K562 (cell line): ENCODE measurements at regions not wholly inside any gene's neighbourhood (a gene's known extent, or its start where the extent isn't known, plus 50 kb on each side); places are given as distances from the start of the nearest gene placed in this dataset.

ENCODE experiments used
- ATAC-seq: fragments of 200-7000 bp; cut with Tn5 transposase; 3 replicates; pipeline ENCODE4 v1.9.1; 2020; ENCODE audit warnings: moderate library complexity
- BruUV-seq: library from RNA; stranded (reverse); fragments of 400-500 nt; replicated peaks from 2 replicates; lab custom pipeline; 2021; lab: Mats Ljungman, UMichigan
- CTCF ChIA-PET: fragments of 300-600 bp; formaldehyde crosslinking; extraction: SDS; loops from one replicate; lab custom pipeline; 2021; ENCODE audit warnings: low intra/inter-chr PET ratio; lab: Yijun Ruan, JAX
- POLR2A ChIA-PET: fragments of 300-600, 350-650 bp; sonication (Branson Sonifier 250); formaldehyde crosslinking; extraction: SDS; loops from one replicate; lab custom pipeline; 2021; ENCODE audit warnings: antibody characterized with exemption, inconsistent platforms; lab: Yijun Ruan, JAX
- DNase-seq, 4 experiments: peaks; one replicate each; pipeline versions ENCODE4 v3.0.0 to v3.0.0-alpha.2; 2011 to 2018; ENCODE audit warnings: low spot score in 3 of 4, mixed read lengths in 3 of 4; ENCODE audit errors: extremely low read depth in 1 of 4
- FAIRE-seq: peaks from 2 replicates; lab custom pipeline; 2011; peaks lifted over from hg19 to GRCh38; lab: Jason Lieb, UNC
- H2AFZ ChIP-seq: 2 replicates; pipeline ENCODE4 v1.6.0; 2011; ENCODE audit warnings: low read depth, low read length, control low read depth, inconsistent platforms
- H3K27ac ChIP-seq: fragments of 200-600 bp; 3 replicates; pipeline ENCODE4 v1.8.0; 2011; ENCODE audit warnings: low read depth, mild to moderate bottlenecking, control low read depth, inconsistent platforms, low read length, moderate library complexity, mixed read lengths; ENCODE audit errors: extremely low read depth
- H3K27me3 ChIP-seq, 2 experiments: fragments of 300-600 bp in 1 of 2; 2 replicates in 1 of 2; 3 replicates in 1 of 2; pipeline versions ENCODE4 v1.6.0 to v1.8.0; 2011; ENCODE audit warnings: inconsistent platforms in 2 of 2, low read length in 2 of 2, mild to moderate bottlenecking in 1 of 2, mixed read lengths in 1 of 2, moderate library complexity in 1 of 2; ENCODE audit not compliant: control insufficient read depth in 2 of 2, insufficient read depth in 2 of 2
- H3K36me3 ChIP-seq: fragments of 300-600 bp; 3 replicates; pipeline ENCODE4 v1.8.0; 2011; ENCODE audit warnings: mild to moderate bottlenecking, low read length, inconsistent platforms; ENCODE audit not compliant: control insufficient read depth, insufficient read depth
- H3K4me1 ChIP-seq, 2 experiments: fragments of 200-600 bp in 1 of 2; replicated peaks in 1 of 2; 2 replicates in 1 of 2; 3 replicates in 1 of 2; pipeline versions ENCODE4 v1.5.1 to v1.8.0; 2011; ENCODE audit warnings: inconsistent platforms in 2 of 2, low read length in 2 of 2, mild to moderate bottlenecking in 1 of 2, mixed read lengths in 1 of 2, moderate library complexity in 1 of 2; ENCODE audit not compliant: control insufficient read depth in 2 of 2, insufficient read depth in 2 of 2
- H3K4me2 ChIP-seq: 2 replicates; pipeline ENCODE4 v1.6.1; 2011; ENCODE audit warnings: low read length, control low read depth, inconsistent platforms, mixed read lengths; ENCODE audit not compliant: insufficient read depth
- H3K4me3 ChIP-seq: fragments of 200-600 bp; sonication (generic), shearing (Covaris generic); 2 replicates; pipeline ENCODE4 v1.5.1; 2016; ENCODE audit warnings: control low read depth, inconsistent platforms
- H3K79me2 ChIP-seq: fragments of 200-600 bp; 3 replicates; pipeline ENCODE4 v1.8.0; 2011; ENCODE audit warnings: low read length, inconsistent platforms; ENCODE audit not compliant: control insufficient read depth, insufficient read depth
- H3K9ac ChIP-seq, 2 experiments: 2 replicates each; pipeline versions ENCODE4 v1.6.0 to v1.6.1; 2011; ENCODE audit warnings: low read depth in 2 of 2, low read length in 2 of 2, control low read depth in 1 of 2, inconsistent platforms in 1 of 2, mild to moderate bottlenecking in 1 of 2, mixed read lengths in 1 of 2; ENCODE audit not compliant: insufficient read depth in 1 of 2
- H3K9me1 ChIP-seq: one replicate; pipeline ENCODE4 v1.6.0; 2011; ENCODE audit warnings: inconsistent platforms, mild to moderate bottlenecking, low read length, moderate library complexity; ENCODE audit not compliant: control insufficient read depth, insufficient read depth
- H3K9me3 ChIP-seq: replicated peaks from 2 replicates; pipeline ENCODE4 v1.5.1; 2011; ENCODE audit warnings: low read depth, low read length, inconsistent platforms; ENCODE audit not compliant: control insufficient read depth, insufficient read depth
- H4K20me1 ChIP-seq: replicated peaks from 2 replicates; pipeline ENCODE4 v1.6.1; 2011; ENCODE audit warnings: low read length, inconsistent platforms, mixed read lengths; ENCODE audit not compliant: control insufficient read depth, insufficient read depth
- CHD4 ChIP-seq: fragments of 200-600 bp; sonication (generic); IDR thresholded peaks from 3 replicates; pipeline ENCODE4 v1.6.1; 2012; ENCODE audit warnings: low read depth, mild to moderate bottlenecking, mixed read lengths, low read length, inconsistent platforms; ENCODE audit not compliant: insufficient read depth, insufficient replicate concordance, poor library complexity, severe bottlenecking
- CREM ChIP-seq: IDR thresholded peaks from 2 replicates; pipeline ENCODE4 v1.6.1; 2014; ENCODE audit warnings: antibody characterized with exemption, low read depth
- HDAC6 ChIP-seq: IDR thresholded peaks from 2 replicates; pipeline ENCODE4 v1.6.1; 2012; ENCODE audit warnings: low read depth, mild to moderate bottlenecking, control low read depth, inconsistent platforms, low read length, moderate library complexity
- JUNB ChIP-seq: fragments of 450-650 bp; formaldehyde crosslinking; conservative IDR thresholded peaks from 2 replicates; pipeline ENCODE4 v1.4.0; 2020; ENCODE audit warnings: mild to moderate bottlenecking
- NR3C1 ChIP-seq: sonication (generic); formaldehyde crosslinking; IDR thresholded peaks from 2 replicates; pipeline ENCODE4 v1.8.1; 2022; ENCODE audit warnings: missing genetic modification reagents
- PCBP2 ChIP-seq: fragments of 200-400 bp; formaldehyde crosslinking; IDR thresholded peaks from 2 replicates; pipeline ENCODE4 v1.6.1; 2018; ENCODE audit warnings: low read length, low read depth, mild to moderate bottlenecking, moderate library complexity; ENCODE audit not compliant: poor library complexity, severe bottlenecking
- PHTF2 ChIP-seq: fragments of 250-450 bp; sonication (Bioruptor Pico); IDR thresholded peaks from 2 replicates; pipeline ENCODE4 v1.5.0; 2021; ENCODE audit warnings: mild to moderate bottlenecking
- POLR2AphosphoS2 ChIP-seq: IDR thresholded peaks from 2 replicates; pipeline ENCODE4 v1.6.1; 2012; ENCODE audit warnings: low read length, improper control_type of control experiment
- PURB ChIP-seq: sonication (generic); formaldehyde crosslinking; IDR thresholded peaks from 2 replicates; pipeline ENCODE4 v1.9.0; 2021; ENCODE audit warnings: low read depth, mild to moderate bottlenecking, missing genetic modification reagents
- WGBS: fragments of 100-300 bp; shearing (Covaris generic); methylation state at CpG from one replicate; pipeline ENCODE4 v1.1.6; 2016; ENCODE audit warnings: low coverage, mixed read lengths; ENCODE audit not compliant: insufficient coverage; ENCODE audit errors: missing lambda C conversion rate; 5-methylcytosine and 5-hydroxymethylcytosine counted together
- in situ Hi-C: fragments of 300-500 bp; cut with MboI; formaldehyde crosslinking; loops from 4 replicates; pipeline ENCODE4 v1.15.0; 2018; ENCODE audit warnings: inconsistent platforms, mixed read lengths
- intact Hi-C: fragments of 100-400 bp; cut with micrococcal nuclease; formaldehyde crosslinking; loops from 2 replicates; pipeline ENCODE4 v1.14.2; 2022
- TF ChIP-seq, protein P1 (sequence below), 2 experiments: fragments of 450-650 bp in 1 of 2; sonication (generic) in 1 of 2; formaldehyde crosslinking in 1 of 2; IDR thresholded peaks in 1 of 2; conservative IDR thresholded peaks in 1 of 2; 2 replicates each; pipeline versions ENCODE4 v1.6.1 to v1.8.1; 2016 to 2023; ENCODE audit warnings: mild to moderate bottlenecking in 2 of 2, moderate library complexity in 2 of 2, inconsistent platforms in 1 of 2, missing genetic modification reagents in 1 of 2
- TF ChIP-seq, protein P2 (sequence below): fragments of 250-450 bp; sonication (Bioruptor Pico); IDR thresholded peaks from 2 replicates; pipeline ENCODE4 v1.5.1; 2021; ENCODE audit warnings: mild to moderate bottlenecking
- TF ChIP-seq, protein P3 (sequence below): fragments of 250-450 bp; sonication (Bioruptor Pico); IDR thresholded peaks from 2 replicates; pipeline ENCODE4 v1.5.0; 2021; ENCODE audit warnings: mild to moderate bottlenecking, borderline replicate concordance

DNA sequence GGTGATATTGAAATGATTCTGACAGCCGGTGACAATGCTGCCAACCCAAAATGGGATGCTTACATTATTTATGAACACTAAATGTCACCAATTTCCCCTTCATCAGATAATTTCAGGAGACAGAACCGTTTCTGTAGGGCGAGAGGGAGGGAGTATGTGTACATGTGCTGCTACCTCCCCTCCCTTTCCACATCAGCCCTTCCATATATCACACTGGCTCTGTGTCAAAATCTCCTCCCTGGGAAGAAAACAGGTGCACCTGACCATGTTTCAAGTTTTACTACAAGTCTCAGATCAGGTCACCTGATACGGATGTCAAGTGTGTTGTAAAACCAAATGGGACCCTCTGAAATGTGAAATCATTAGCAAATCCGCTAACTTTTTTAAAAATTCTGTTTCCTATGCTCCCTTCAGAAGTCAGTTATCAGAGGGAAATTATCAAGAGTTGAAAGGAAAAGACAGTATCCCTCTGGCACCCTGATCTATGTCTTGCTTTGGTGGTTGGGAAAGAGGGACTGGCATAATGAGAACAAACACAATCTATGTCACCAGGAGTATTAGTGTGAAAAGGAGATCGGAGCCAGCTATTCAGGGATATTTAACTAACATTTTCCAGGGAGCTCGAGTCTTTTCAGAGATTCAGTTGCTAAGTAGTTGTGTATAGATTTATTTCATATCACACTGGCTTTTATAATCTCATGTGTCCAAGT is 1002.3 kb upstream of the CDH8 start (continued):
- TF ChIP-seq, protein P1, sequence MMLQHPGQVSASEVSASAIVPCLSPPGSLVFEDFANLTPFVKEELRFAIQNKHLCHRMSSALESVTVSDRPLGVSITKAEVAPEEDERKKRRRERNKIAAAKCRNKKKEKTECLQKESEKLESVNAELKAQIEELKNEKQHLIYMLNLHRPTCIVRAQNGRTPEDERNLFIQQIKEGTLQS (IDR thresholded peaks at IDR 0.05), result no peak
- TF ChIP-seq, protein P1 (CRISPR knock-in tag; conservative IDR thresholded peaks at IDR 0.05), result no peak
- no peak for TF ChIP-seq PURB (CRISPR knock-in tag)
- TF ChIP-seq PCBP2, result no peak
- no peak for TF ChIP-seq PHTF2 (CRISPR knock-in tag)
- no peak for TF ChIP-seq HDAC6
- TF ChIP-seq JUNB (CRISPR knock-in tag), result no peak
- TF ChIP-seq, all 486 proteins: peak for 0

DNA sequence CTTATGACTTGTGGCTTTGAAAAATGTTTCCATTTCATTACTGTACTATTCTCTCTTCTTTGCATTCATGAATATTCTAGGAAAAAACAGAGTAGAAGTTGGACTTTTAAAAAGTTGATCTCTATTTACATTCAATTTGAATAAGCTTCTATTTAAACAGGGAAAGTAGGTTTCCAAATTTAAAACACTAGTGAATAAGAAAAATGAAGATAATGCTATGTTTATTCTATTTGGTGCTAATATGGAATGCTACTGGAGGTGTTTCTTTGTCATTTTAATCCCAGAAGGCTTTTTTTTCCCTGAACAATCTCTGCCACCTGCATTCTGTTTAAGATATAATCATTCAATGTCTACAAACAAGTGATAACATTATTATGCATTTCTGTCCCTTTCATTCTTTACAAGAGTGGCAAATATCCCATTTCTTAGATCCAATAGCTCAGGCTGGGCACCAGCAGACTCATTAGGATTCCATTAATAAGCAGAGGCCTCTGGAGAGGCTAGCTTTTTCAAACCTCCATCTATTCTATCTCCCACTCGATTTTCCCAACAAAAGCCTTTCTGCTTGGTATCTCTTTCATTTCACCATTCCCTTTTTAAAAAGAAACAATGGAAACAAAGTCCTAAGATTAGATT is 1001.6 kb upstream of the CDH8 start:
- WGBS, result 8% methylated on average over 1 of the region's 1 CpG
- Histone ChIP-seq H3K9me1 (no peaks in the 10 kb centered on the region), H3K79me2 (no peaks in the 10 kb centered on the region), H3K4me3 (no peak overlapping the region), H3K9ac (no peak overlapping the region), H3K4me2 (no peak overlapping the region), H3K4me1 (no peaks in the 10 kb centered on the region), H3K9me3 (no peaks in the 10 kb centered on the region), H4K20me1 (no peaks in the 10 kb centered on the region), H3K27ac (no peak overlapping the region), H3K36me3 (no peaks in the 10 kb centered on the region), H3K27me3 (no peaks in the 10 kb centered on the region), H2AFZ (no peak overlapping the region)
- intact Hi-C loops (no loop called here), in situ Hi-C loops (no loop called here)
- TF ChIP-seq, protein P2, sequence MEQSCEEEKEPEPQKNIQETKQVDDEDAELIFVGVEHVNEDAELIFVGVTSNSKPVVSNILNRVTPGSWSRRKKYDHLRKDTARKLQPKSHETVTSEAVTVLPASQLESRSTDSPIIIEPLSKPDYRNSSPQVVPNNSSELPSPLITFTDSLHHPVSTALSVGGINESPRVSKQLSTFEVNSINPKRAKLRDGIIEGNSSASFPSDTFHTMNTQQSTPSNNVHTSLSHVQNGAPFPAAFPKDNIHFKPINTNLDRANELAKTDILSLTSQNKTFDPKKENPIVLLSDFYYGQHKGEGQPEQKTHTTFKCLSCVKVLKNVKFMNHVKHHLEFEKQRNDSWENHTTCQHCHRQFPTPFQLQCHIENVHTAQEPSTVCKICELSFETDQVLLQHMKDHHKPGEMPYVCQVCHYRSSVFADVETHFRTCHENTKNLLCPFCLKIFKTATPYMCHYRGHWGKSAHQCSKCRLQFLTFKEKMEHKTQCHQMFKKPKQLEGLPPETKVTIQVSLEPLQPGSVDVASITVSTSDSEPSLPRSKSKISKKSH, result no peak
- TF ChIP-seq NR3C1 (CRISPR knock-in tag) (no peak), CHD4 (no peak), POLR2AphosphoS2 (no peak), CREM (no peak)
- TF ChIP-seq, protein P3, sequence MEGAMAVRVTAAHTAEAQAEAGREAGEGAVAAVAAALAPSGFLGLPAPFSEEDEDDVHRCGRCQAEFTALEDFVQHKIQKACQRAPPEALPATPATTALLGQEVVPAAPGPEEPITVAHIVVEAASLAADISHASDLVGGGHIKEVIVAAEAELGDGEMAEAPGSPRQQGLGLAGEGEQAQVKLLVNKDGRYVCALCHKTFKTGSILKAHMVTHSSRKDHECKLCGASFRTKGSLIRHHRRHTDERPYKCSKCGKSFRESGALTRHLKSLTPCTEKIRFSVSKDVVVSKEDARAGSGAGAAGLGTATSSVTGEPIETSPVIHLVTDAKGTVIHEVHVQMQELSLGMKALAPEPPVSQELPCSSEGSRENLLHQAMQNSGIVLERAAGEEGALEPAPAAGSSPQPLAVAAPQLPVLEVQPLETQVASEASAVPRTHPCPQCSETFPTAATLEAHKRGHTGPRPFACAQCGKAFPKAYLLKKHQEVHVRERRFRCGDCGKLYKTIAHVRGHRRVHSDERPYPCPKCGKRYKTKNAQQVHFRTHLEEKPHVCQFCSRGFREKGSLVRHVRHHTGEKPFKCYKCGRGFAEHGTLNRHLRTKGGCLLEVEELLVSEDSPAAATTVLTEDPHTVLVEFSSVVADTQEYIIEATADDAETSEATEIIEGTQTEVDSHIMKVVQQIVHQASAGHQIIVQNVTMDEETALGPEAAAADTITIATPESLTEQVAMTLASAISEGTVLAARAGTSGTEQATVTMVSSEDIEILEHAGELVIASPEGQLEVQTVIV (CRISPR knock-in tag), result no peak
- no TSS peak for BruUV-seq
- no peak for ATAC-seq
- no peak for FAIRE-seq
- POLR2A ChIA-PET, result no interaction called here
- CTCF ChIA-PET, result no interaction called here
- DNase-seq, result no peak
